ENCODE measurements at regions not wholly inside any gene's neighbourhood (a gene's known extent, or its start where the extent isn't known, plus 50 kb on each side); places are given as distances from the start of the nearest gene placed in this dataset.

DNA sequence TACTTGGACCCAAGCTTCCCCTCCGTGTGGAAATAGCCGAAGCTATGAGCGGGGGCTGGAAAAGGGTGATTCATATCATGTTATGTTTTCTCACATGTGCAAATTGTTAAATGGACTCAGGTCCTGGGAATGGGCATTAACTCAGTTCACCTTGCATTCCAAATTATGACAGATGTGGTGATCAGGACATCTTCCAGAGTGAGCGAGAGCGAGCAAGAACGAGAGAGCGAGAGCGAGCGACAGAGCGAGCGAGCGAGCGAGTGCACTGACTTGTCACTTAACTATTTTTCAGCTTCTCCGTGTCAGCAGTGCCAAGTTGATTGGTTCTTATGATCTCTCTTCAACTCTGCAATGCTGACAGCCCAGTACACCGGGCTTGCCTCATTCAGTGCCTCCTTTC, 437.4 kb upstream of the NRSN1 start:
- Mint-ChIP-seq H3K36me3 (ENCODE audit: low read depth) (no peaks in the 10 kb centered on the region), H3K27ac (no peak overlapping the region), H3K9me3 (no peaks in the 10 kb centered on the region), H3K4me3 (no peak overlapping the region), H3K27me3 (ENCODE audit: low read depth, poor library complexity) (peaks cover 12% of the 10 kb centered on the region), H3K4me1 (no peaks in the 10 kb centered on the region)
- TF ChIP-seq, protein P1, sequence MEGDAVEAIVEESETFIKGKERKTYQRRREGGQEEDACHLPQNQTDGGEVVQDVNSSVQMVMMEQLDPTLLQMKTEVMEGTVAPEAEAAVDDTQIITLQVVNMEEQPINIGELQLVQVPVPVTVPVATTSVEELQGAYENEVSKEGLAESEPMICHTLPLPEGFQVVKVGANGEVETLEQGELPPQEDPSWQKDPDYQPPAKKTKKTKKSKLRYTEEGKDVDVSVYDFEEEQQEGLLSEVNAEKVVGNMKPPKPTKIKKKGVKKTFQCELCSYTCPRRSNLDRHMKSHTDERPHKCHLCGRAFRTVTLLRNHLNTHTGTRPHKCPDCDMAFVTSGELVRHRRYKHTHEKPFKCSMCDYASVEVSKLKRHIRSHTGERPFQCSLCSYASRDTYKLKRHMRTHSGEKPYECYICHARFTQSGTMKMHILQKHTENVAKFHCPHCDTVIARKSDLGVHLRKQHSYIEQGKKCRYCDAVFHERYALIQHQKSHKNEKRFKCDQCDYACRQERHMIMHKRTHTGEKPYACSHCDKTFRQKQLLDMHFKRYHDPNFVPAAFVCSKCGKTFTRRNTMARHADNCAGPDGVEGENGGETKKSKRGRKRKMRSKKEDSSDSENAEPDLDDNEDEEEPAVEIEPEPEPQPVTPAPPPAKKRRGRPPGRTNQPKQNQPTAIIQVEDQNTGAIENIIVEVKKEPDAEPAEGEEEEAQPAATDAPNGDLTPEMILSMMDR (IDR thresholded peaks at IDR 0.05), result no peak
- DNase-seq, result no peak

- peaks cover 6% of the 10 kb centered on the region for H3K27me3 Mint-ChIP-seq (ENCODE audit: low read depth, poor library complexity)
- no peak overlapping the region for H3K27ac Mint-ChIP-seq
- TF ChIP-seq, protein P1 (IDR thresholded peaks at IDR 0.05), result no peak
- no peak for DNase-seq
- no peaks in the 10 kb centered on the region for H3K36me3 Mint-ChIP-seq (ENCODE audit: low read depth)
- no peaks in the 10 kb centered on the region for H3K4me1 Mint-ChIP-seq
- no peaks in the 10 kb centered on the region for H3K9me3 Mint-ChIP-seq
- H3K4me3 Mint-ChIP-seq, result no peak overlapping the region
Measured at GRCh38 chr6:23690453-23691049, 435.5 kb upstream of the NRSN1 start.

DNA sequence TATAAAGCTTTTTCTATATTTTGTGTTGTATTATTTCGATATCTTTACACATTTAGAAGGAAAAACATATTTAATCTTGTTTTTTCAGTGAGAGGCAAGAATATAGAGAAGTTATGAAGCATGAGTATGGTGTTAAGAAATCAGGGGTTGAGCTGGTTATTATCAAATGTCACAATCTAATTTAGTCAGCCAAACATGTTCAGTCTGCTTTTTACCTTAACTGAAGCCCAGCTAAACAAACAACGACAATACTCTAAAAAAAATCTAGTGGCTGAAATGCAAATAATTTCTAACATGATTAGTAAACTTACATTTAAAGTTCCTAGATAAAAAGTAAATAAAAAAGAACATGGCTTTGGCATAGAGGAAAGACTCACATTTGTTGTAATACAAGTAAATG, 433.8 kb upstream of the NRSN1 start:
- peaks cover 6% of the 10 kb centered on the region for H3K27me3 Mint-ChIP-seq (ENCODE audit: low read depth, poor library complexity)
- H3K4me1 Mint-ChIP-seq, result peaks cover 5% of the 10 kb centered on the region
- TF ChIP-seq, protein P1 (IDR thresholded peaks at IDR 0.05), result no peak
- H3K9me3 Mint-ChIP-seq, result no peaks in the 10 kb centered on the region
- no peak overlapping the region for H3K4me3 Mint-ChIP-seq
- H3K36me3 Mint-ChIP-seq (ENCODE audit: low read depth), result no peaks in the 10 kb centered on the region
- no peak overlapping the region for H3K27ac Mint-ChIP-seq
- DNase-seq, result no peak

DNA sequence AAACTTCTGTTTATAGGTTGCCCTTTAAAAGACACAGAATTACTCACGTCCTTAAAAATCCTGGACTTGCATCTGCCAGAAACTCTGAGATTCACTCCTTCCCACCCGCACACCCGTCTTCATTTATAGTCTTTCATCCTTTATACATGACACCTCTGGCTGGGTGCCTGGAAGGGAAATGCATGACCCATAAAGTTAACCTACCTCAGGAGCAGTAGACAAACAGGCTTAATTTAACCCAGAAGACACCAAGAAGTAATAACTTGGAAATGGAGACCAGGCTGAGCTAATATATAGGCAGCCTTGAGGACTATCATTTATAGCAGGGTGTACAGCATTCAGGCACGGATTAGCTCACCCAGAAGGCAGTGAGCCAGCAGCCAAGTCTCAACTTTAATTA, 429.0 kb upstream of the NRSN1 start:
- DNase-seq, result no peak
- peaks cover 16% of the 10 kb centered on the region for H3K4me1 Mint-ChIP-seq
- H3K4me3 Mint-ChIP-seq, result no peak overlapping the region
- TF ChIP-seq, protein P1 (IDR thresholded peaks at IDR 0.05), result no peak
- peaks cover 10% of the 10 kb centered on the region for H3K27me3 Mint-ChIP-seq (ENCODE audit: low read depth, poor library complexity)
- H3K36me3 Mint-ChIP-seq (ENCODE audit: low read depth), result no peaks in the 10 kb centered on the region
- H3K9me3 Mint-ChIP-seq, result peaks cover 6% of the 10 kb centered on the region
- no peak overlapping the region for H3K27ac Mint-ChIP-seq

- Mint-ChIP-seq H3K27ac (no peak overlapping the region), H3K36me3 (ENCODE audit: low read depth) (no peaks in the 10 kb centered on the region), H3K9me3 (peaks cover 10% of the 10 kb centered on the region), H3K4me1 (peaks cover 6% of the 10 kb centered on the region), H3K4me3 (no peak overlapping the region), H3K27me3 (ENCODE audit: low read depth, poor library complexity) (no peaks in the 10 kb centered on the region)
- TF ChIP-seq, protein P1 (IDR thresholded peaks at IDR 0.05), result no peak
- no peak for DNase-seq
Measured at GRCh38 chr6:23704479-23705052, 421.4 kb upstream of the NRSN1 start.

DNA sequence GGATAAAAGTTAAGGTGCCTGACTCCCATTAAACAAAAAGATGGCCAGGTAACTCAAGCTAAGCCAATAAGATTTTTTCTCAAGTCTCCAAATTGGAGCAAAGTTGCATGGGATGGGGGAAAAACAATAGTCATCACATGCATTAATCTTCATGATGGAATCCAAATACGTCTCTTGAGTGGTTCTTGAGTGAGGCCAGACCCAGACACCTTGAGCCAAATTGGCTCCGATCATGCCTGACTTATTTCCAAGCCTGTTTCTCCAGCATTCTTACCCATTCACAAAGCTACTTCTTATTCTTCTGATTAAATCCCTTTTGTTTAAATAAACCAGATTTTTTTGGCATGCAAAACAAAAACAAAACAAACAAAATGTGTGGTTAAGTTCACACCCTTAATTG, 420.3 kb upstream of the NRSN1 start:
- H3K4me3 Mint-ChIP-seq, result no peak overlapping the region
- no peaks in the 10 kb centered on the region for H3K36me3 Mint-ChIP-seq (ENCODE audit: low read depth)
- H3K9me3 Mint-ChIP-seq, result peaks cover 4% of the 10 kb centered on the region
- DNase-seq, result no peak
- peaks cover 6% of the 10 kb centered on the region for H3K4me1 Mint-ChIP-seq
- H3K27me3 Mint-ChIP-seq (ENCODE audit: low read depth, poor library complexity), result peaks cover 3% of the 10 kb centered on the region
- TF ChIP-seq, protein P1 (IDR thresholded peaks at IDR 0.05), result no peak
- H3K27ac Mint-ChIP-seq, result no peak overlapping the region

All from nephron progenitor cell (in vitro differentiated cells).